ENCODE measurements at regions not wholly inside any gene's neighbourhood (a gene's known extent, or its start where the extent isn't known, plus 50 kb on each side); places are given as distances from the start of the nearest gene placed in this dataset.
"Not testable (repeated sequence)": the region's sequence is repeated elsewhere in the genome, so short reads cannot be mapped to it uniquely, and the experiment has no call there.

DNA sequence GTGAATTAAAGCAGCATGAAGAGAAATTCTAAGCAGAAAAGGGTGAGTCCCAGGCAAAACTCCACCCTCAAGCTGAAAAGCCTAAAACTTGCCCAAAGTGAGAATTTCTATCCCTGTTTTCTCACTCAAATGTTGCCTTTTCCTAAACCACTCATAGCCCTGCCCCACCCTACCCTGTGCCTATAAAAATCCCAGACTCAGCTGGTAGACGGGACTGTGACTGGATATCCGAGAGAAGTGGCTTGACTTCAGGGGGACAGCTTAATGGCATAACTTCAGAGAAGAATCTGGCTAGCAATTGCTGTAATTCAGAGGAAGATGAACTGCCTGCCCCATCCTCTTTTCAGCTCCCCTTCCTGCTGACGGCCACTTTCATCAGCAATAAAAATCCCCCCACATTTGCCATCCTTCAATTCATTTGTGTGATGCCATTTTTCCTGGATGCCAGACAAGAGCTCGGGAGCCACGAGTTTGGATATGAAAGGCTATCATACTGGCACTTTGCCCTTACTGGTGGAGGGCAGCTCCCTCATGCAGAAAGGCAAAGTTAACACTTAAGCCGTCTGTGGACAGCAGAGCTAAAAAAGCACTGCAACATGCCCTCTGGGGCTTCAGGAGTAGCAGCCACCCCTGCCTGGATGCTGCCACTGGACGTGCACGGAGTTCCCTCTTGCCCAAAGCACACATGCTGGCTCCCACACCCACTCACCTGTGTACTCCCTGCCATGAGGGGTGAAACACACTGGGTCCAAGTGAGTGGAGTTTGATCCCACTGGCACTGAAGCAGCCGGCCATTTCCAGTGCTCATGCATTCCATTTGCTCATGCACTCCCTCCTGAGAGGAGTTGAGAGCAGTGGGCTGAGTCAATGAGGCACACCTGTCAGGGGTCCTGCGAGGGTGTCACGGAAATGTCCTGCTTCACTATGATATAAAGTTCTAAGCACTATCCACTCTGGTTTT, 670.6 kb downstream of the PLOD2 start:
- H3K4me3 ChIP-seq = no peak overlapping the region
- 75 to 84% methylated on average over 11 of the region's 11 CpGs for WGBS, 2 donors
- H3K4me1 ChIP-seq = no peaks in the 10 kb centered on the region
- no peak overlapping the region for H3K27ac ChIP-seq
- no peaks in the 10 kb centered on the region for H3K27me3 ChIP-seq
- TF ChIP-seq POLR2A (IDR thresholded peaks at IDR 0.05) = no peak
- no peak for TF ChIP-seq CTCF (IDR thresholded peaks at IDR 0.05)
- no peak for TF ChIP-seq EP300 (IDR thresholded peaks at IDR 0.05)
- no peak for TF ChIP-seq POLR2AphosphoS5 (IDR thresholded peaks at IDR 0.05)
- no peaks in the 10 kb centered on the region for H3K36me3 ChIP-seq
- no peaks in the 10 kb centered on the region for H3K9me3 ChIP-seq
- DNase-seq = no peak
- intact Hi-C loops (cut with DNase I) = no loop called here

DNA sequence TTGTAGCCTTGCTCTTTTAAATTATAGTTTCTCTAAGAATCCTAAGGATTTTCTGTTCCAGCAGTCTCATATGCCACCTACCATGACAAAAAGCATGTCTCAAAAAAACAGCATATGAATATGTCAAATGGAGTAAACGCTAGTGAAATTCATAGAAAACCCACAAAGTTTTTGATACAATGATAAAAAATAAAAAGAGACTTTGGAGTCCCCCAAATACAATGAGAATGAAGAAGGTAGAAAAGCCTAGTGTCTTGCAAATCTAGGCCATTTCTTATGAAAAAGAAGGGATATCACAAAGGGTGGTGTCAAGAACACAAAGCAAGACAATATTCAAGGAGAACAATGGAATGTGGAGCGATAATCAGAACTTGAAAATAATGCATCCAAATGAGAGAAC, 668.5 kb downstream of the PLOD2 start:
- WGBS, 2 donors = 84 to 88% methylated on average over 2 of the region's 2 CpGs
- DNase-seq = no peak
- no peaks in the 10 kb centered on the region for H3K36me3 ChIP-seq
- no peaks in the 10 kb centered on the region for H3K4me1 ChIP-seq
- intact Hi-C loops (cut with DNase I) = no loop called here
- no peaks in the 10 kb centered on the region for H3K27me3 ChIP-seq
- H3K9me3 ChIP-seq = no peaks in the 10 kb centered on the region
- no peak overlapping the region for H3K4me3 ChIP-seq
- TF ChIP-seq POLR2A (IDR thresholded peaks at IDR 0.05) (no peak), POLR2AphosphoS5 (IDR thresholded peaks at IDR 0.05) (no peak), EP300 (IDR thresholded peaks at IDR 0.05) (no peak), CTCF (IDR thresholded peaks at IDR 0.05) (no peak)
- H3K27ac ChIP-seq = no peak overlapping the region

GRCh38 chr3:145517416-145517815, 643.6 kb downstream of the PLOD2 start:
- H3K27ac ChIP-seq; H3K4me1 ChIP-seq; intact Hi-C loops (cut with DNase I); DNase-seq; H3K4me3 ChIP-seq; H3K9me3 ChIP-seq; H3K36me3 ChIP-seq; H3K27me3 ChIP-seq: not testable (repeated sequence)
- 84 to 93% methylated on average over 4 of the region's 4 CpGs for WGBS, 2 donors

- Histone ChIP-seq H3K36me3 (no peaks in the 10 kb centered on the region), H3K27me3 (no peaks in the 10 kb centered on the region), H3K27ac (no peak overlapping the region), H3K4me3 (no peak overlapping the region), H3K9me3 (no peaks in the 10 kb centered on the region), H3K4me1 (no peaks in the 10 kb centered on the region)
- no peak for DNase-seq
- TF ChIP-seq POLR2AphosphoS5 (IDR thresholded peaks at IDR 0.05) = no peak
- no peak for TF ChIP-seq CTCF (IDR thresholded peaks at IDR 0.05)
- TF ChIP-seq POLR2A (IDR thresholded peaks at IDR 0.05) = no peak
- TF ChIP-seq EP300 (IDR thresholded peaks at IDR 0.05) = no peak
- 37 to 70% methylated on average over 4 of the region's 4 CpGs for WGBS, 2 donors
- intact Hi-C loops (cut with DNase I) = no loop called here
These were observed 642.3 kb downstream of the PLOD2 start for GRCh38 chr3:145518639-145519038.

GRCh38 chr3:145519398-145520047, 641.5 kb downstream of the PLOD2 start:
- H3K4me1 ChIP-seq = no peaks in the 10 kb centered on the region
- TF ChIP-seq CTCF (IDR thresholded peaks at IDR 0.05) (no peak), POLR2A (IDR thresholded peaks at IDR 0.05) (no peak), POLR2AphosphoS5 (IDR thresholded peaks at IDR 0.05) (no peak), EP300 (IDR thresholded peaks at IDR 0.05) (no peak)
- no peaks in the 10 kb centered on the region for H3K36me3 ChIP-seq
- H3K4me3 ChIP-seq = no peak overlapping the region
- WGBS, 2 donors = 55 to 70% methylated on average over 6 of the region's 6 CpGs
- H3K27me3 ChIP-seq = no peaks in the 10 kb centered on the region
- H3K9me3 ChIP-seq = no peaks in the 10 kb centered on the region
- intact Hi-C loops (cut with DNase I) = no loop called here
- no peak overlapping the region for H3K27ac ChIP-seq
- no peak for DNase-seq

Data from sigmoid colon (tissue), 6 donors.